HG03045 (cell line): ENCODE measurements at regions not wholly inside any gene's neighbourhood (a gene's known extent, or its start where the extent isn't known, plus 50 kb on each side); places are given as distances from the start of the nearest gene placed in this dataset.
"Not testable (repeated sequence)": the region's sequence is repeated elsewhere in the genome, so short reads cannot be mapped to it uniquely, and the experiment has no call there.

Source experiments
- ATAC-seq: cut with Tn5 transposase; IDR thresholded peaks from one replicate; pipeline ENCODE4 v1.9.1; 2021; ENCODE audit warnings: mild to moderate bottlenecking, moderate library complexity; ENCODE audit not compliant: unreplicated experiment

- ATAC-seq = no peak
Observed at GRCh38 chr4:89506866-89507491, 199.4 kb upstream of the GPRIN3 start.

- no peak for ATAC-seq
Observed at GRCh38 chr4:89502581-89502980, 195.0 kb upstream of the GPRIN3 start.

- no peak for ATAC-seq
Observed at GRCh38 chr4:89497517-89498308, 190.1 kb upstream of the GPRIN3 start.

GRCh38 chr4:89496851-89497250 is 189.3 kb upstream of the GPRIN3 start:
- ATAC-seq = no peak

GRCh38 chr4:89493367-89493766 is 185.8 kb upstream of the GPRIN3 start:
- ATAC-seq = no peak

GRCh38 chr4:89492581-89493071 is 185.0 kb upstream of the GPRIN3 start:
- no peak for ATAC-seq

GRCh38 chr4:89491761-89492160 is 184.2 kb upstream of the GPRIN3 start:
- no peak for ATAC-seq

GRCh38 chr4:89489921-89490431 is 182.4 kb upstream of the GPRIN3 start:
- not testable (repeated sequence) for ATAC-seq

- ATAC-seq = no peak
Observed at GRCh38 chr4:89489338-89489771, 181.8 kb upstream of the GPRIN3 start.

GRCh38 chr4:89488736-89489135 is 181.1 kb upstream of the GPRIN3 start:
- ATAC-seq = no peak

- no peak for ATAC-seq
Observed at GRCh38 chr4:89486673-89487072, 179.1 kb upstream of the GPRIN3 start.

- no peak for ATAC-seq
Observed at GRCh38 chr4:89486042-89486441, 178.4 kb upstream of the GPRIN3 start.

- no peak for ATAC-seq
Observed at GRCh38 chr4:89483833-89484232, 176.2 kb upstream of the GPRIN3 start.

GRCh38 chr4:89482926-89483595 is 175.5 kb upstream of the GPRIN3 start:
- no peak for ATAC-seq

- ATAC-seq = peak; percentile 61
Observed at GRCh38 chr4:89482251-89482650, 174.7 kb upstream of the GPRIN3 start.

- peak; percentile 77 for ATAC-seq
Observed at GRCh38 chr4:89469930-89470375, 162.4 kb upstream of the GPRIN3 start.

GRCh38 chr4:89469516-89469915 is 161.9 kb upstream of the GPRIN3 start:
- no peak for ATAC-seq

GRCh38 chr4:89468602-89469001 is 161.0 kb upstream of the GPRIN3 start:
- ATAC-seq = no peak

- ATAC-seq = no peak
Observed at GRCh38 chr4:89463341-89463740, 155.7 kb upstream of the GPRIN3 start.

- no peak for ATAC-seq
Observed at GRCh38 chr4:89447543-89447942, 139.9 kb upstream of the GPRIN3 start.

- ATAC-seq = no peak
Observed at GRCh38 chr4:89446193-89446592, 138.6 kb upstream of the GPRIN3 start.
